K562 (cell line): ENCODE measurements at regions not wholly inside any gene's neighbourhood (a gene's known extent, or its start where the extent isn't known, plus 50 kb on each side); places are given as distances from the start of the nearest gene placed in this dataset.
A peak's percentile ranks its signal among the peaks of the same experiment; 100 is the strongest.

Source experiments
- CBFA2T2 ChIP-seq: fragments of 450-650 bp; conservative IDR thresholded peaks from 2 replicates; pipeline ENCODE4 v1.6.1; 2017; ENCODE audit warnings: mild to moderate bottlenecking
- CBX1 ChIP-seq: sonication (generic); IDR thresholded peaks from 2 replicates; pipeline ENCODE4 v1.6.1; 2016; ENCODE audit warnings: antibody characterized with exemption, low read depth, mild to moderate bottlenecking
- CUX1 ChIP-seq: fragments of 200-800 bp; sonication (Bioruptor generic); IDR thresholded peaks from 2 replicates; pipeline ENCODE4 v1.6.1; 2016; ENCODE audit warnings: missing genetic modification characterization, missing compliant biosample characterization
- ETS2 ChIP-seq: IDR thresholded peaks from 2 replicates; pipeline ENCODE4 v1.6.1; 2016; ENCODE audit warnings: borderline replicate concordance, missing genetic modification characterization, mild to moderate bottlenecking, moderate library complexity, missing compliant biosample characterization; ENCODE audit not compliant: poor library complexity, severe bottlenecking
- GTF3C2 ChIP-seq: IDR thresholded peaks from 3 replicates; pipeline ENCODE4 v1.6.1; 2011; ENCODE audit warnings: borderline replicate concordance, mild to moderate bottlenecking, moderate library complexity; ENCODE audit not compliant: insufficient read length; ENCODE audit errors: extremely low read depth
- HNRNPLL ChIP-seq: fragments of 200-400 bp; formaldehyde crosslinking; IDR thresholded peaks from 2 replicates; pipeline ENCODE4 v1.6.1; 2017; ENCODE audit warnings: low read length, low read depth, mild to moderate bottlenecking; ENCODE audit not compliant: poor library complexity, severe bottlenecking
- MAFF ChIP-seq: IDR thresholded peaks from 2 replicates; pipeline ENCODE4 v1.6.1; 2012; ENCODE audit warnings: low read length, improper control_type of control experiment
- MAZ ChIP-seq, 2 experiments: fragments of 450-650 bp in 1 of 2; sonication (generic) in 1 of 2; formaldehyde crosslinking; IDR thresholded peaks in 1 of 2; conservative IDR thresholded peaks in 1 of 2; 2 replicates each; pipeline versions ENCODE4 v1.4.0 to v1.5.0; 2020; ENCODE audit warnings: mild to moderate bottlenecking in 1 of 2, missing genetic modification reagents in 1 of 2
- MBD1 ChIP-seq: fragments of 250-450 bp; sonication (Bioruptor Pico); IDR thresholded peaks from 2 replicates; pipeline ENCODE4 v1.8.0; 2022; ENCODE audit warnings: inconsistent platforms
- MCM7 ChIP-seq, 2 experiments: fragments of 450-650 bp; IDR thresholded peaks; 2 replicates each; pipeline ENCODE4 v1.6.1; 2016 to 2018
- MTA1 ChIP-seq: fragments of 450-650 bp; IDR thresholded peaks from 2 replicates; pipeline ENCODE4 v1.6.1; 2017; ENCODE audit warnings: borderline replicate concordance
- PKNOX1 ChIP-seq: fragments of 450-650 bp; IDR thresholded peaks from 2 replicates; pipeline ENCODE4 v1.6.1; 2016
- SRSF1 ChIP-seq: fragments of 200-400 bp; formaldehyde crosslinking; IDR thresholded peaks from 2 replicates; pipeline ENCODE4 v1.6.1; 2017; ENCODE audit warnings: mild to moderate bottlenecking, low read depth, low read length, moderate library complexity
- THAP7 ChIP-seq: fragments of 250-450 bp; sonication (Bioruptor Pico); IDR thresholded peaks from 2 replicates; pipeline ENCODE4 v1.5.0; 2021
- ZC3H4 ChIP-seq: sonication (generic); formaldehyde crosslinking; IDR thresholded peaks from 2 replicates; pipeline ENCODE4 v1.9.0; 2021; ENCODE audit warnings: missing genetic modification reagents, borderline replicate concordance
- ZNF408 ChIP-seq: fragments of 250-450 bp; sonication (Bioruptor Pico); IDR thresholded peaks from 2 replicates; pipeline ENCODE4 v1.4.0; 2020; ENCODE audit warnings: low read depth, mild to moderate bottlenecking, moderate library complexity

GRCh38 chrX:109859651-109860050 lies 126.6 kb upstream of the ACSL4 start (continued):
- no peak for TF ChIP-seq CUX1 (CRISPR knock-in tag)
- no peak for TF ChIP-seq GTF3C2
- TF ChIP-seq SRSF1, result no peak
- no peak for TF ChIP-seq ZC3H4 (CRISPR knock-in tag)
- TF ChIP-seq ETS2 (tag), result no peak
- TF ChIP-seq PKNOX1, result no peak
- TF ChIP-seq THAP7 (CRISPR knock-in tag), result no peak
- no peak for TF ChIP-seq MBD1 (CRISPR knock-in tag)
- TF ChIP-seq ZNF408 (CRISPR knock-in tag), result no peak
- 0 out of 2 replicates have a peak, but pooled peaks have one; percentile 31 for TF ChIP-seq MTA1
- no peak for TF ChIP-seq HNRNPLL
- TF ChIP-seq MAZ (CRISPR knock-in tag; conservative IDR thresholded peaks at IDR 0.05 in 1 of 2, IDR thresholded peaks at IDR 0.05 in 1 of 2), result no peak
- TF ChIP-seq CBX1, result no peak
- peak; percentile 69 for TF ChIP-seq CBFA2T2
- no peak for TF ChIP-seq MCM7 (IDR thresholded peaks at IDR 0.05)
- no peak for TF ChIP-seq MAFF
